ENCODE measurements at regions not wholly inside any gene's neighbourhood (a gene's known extent, or its start where the extent isn't known, plus 50 kb on each side); places are given as distances from the start of the nearest gene placed in this dataset.
A peak's percentile ranks its signal among the peaks of the same experiment; 100 is the strongest.

DNA sequence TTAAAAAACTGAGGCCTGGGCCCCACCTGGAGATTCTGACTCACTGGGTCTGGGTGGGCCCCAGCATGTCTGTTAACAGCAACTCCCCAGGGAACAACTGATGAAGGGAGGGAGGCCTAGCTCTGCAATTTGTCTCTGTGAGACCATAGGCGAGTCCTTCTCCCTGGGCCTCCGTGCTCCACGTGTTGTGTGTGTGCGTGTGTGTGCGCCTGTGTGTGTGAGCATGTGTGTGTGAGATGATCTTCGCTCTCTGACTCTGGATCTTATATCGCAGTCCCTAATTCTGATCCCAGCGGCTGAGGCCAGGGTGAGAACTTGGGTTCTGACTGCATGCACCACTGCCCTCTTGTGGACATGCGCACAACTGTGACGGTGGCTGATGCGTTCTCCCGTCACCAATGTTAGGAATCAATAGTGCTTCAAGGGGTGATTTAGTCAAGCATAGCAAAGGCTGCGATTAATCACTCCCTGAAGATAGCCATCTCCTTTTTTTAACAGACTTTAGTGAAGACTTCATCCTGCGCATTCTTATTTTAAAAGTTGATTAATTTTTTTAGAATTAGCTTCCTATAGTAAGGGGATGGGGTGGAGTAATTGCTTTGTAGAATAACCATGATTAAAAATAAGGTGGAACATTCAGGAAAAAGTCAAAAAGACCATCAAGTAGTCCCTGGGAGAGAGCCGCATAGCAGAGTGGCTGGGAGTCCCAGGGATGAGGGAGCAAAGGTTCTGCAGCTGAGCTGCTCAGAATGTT is 62.4 kb upstream of the USP24 start:
- Histone ChIP-seq H3K4me3 (no peak overlapping the region), H3K4me1 (replicated peaks) (peaks cover 14% of the 10 kb centered on the region), H3K27ac (no peak overlapping the region)

DNA sequence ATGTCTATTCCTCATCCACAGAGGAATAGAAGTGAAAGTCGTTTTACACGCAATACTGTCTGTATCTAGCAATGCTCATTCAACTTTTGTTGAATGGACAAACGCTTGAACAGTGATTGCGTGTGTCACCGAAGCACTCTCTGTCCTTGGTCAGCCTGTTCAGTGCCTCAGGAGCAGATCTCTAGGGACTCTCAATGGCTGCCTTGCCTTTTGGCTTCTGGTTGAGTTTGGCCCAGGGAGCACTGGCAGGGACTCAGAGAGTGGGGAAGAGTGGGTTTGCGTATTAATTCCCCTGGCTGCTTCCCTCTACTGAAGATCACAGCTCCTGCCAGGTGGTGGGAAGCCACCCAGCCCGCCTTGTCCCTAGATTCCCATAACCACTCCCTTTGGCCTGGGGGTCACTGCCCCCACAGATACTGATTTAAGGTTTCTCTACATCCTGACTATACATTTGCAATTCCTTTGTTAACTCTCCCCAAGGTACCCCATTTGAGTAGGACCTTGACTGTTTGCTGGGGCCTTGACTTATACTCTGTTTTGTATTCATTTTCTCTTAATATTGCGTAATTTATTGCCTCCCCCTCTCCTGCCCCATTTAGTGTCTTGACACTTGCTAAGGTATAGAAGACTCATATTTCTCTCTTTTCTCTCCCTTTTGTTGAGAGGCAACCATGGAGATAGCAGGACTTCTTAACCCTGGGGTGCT is 61.7 kb upstream of the USP24 start:
- Histone ChIP-seq H3K4me3 (no peak overlapping the region), H3K27me3 (replicated peaks) (no peaks in the 10 kb centered on the region), H3K9me3 (replicated peaks) (no peaks in the 10 kb centered on the region), H3K27ac (no peak overlapping the region), H3K36me3 (no peaks in the 10 kb centered on the region), H3K4me1 (replicated peaks) (peaks cover 14% of the 10 kb centered on the region)
- DNase-seq (ENCODE audit: low read depth in 1 of 2, low spot score in 2 of 2), result no peak

More for the DNA sequence above, 62.4 kb upstream of the USP24 start:
- DNase-seq (ENCODE audit: low read depth in 1 of 2, low spot score in 2 of 2), result peak; percentile 72 to 74
- Histone ChIP-seq H3K36me3 (no peaks in the 10 kb centered on the region), H3K27me3 (replicated peaks) (no peaks in the 10 kb centered on the region), H3K9me3 (replicated peaks) (no peaks in the 10 kb centered on the region)

DNA sequence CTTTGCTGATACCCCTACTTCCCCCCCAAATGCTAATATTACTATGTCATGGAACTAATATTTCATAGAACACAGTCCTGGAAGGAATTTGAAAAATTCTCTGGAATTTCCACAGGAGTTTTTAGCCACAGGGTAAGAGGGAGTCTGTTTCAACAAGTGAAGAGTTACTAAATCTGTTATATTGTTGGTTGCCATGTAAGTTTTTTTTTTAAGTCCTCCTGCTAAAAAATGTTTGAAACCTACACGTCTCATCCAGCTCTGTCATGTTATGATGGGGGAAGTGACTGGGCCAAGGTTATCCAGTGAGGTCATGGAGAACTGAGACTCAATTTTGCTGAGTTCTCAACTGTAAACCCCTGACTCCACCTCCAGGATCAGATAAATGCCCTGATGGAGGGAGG is 60.8 kb upstream of the USP24 start:
- Histone ChIP-seq H3K27me3 (replicated peaks) (no peaks in the 10 kb centered on the region), H3K4me1 (replicated peaks) (peaks cover 13% of the 10 kb centered on the region), H3K36me3 (no peaks in the 10 kb centered on the region), H3K4me3 (no peak overlapping the region), H3K27ac (no peak overlapping the region), H3K9me3 (replicated peaks) (no peaks in the 10 kb centered on the region)
- no peak for DNase-seq (ENCODE audit: low read depth in 1 of 2, low spot score in 2 of 2)

DNA sequence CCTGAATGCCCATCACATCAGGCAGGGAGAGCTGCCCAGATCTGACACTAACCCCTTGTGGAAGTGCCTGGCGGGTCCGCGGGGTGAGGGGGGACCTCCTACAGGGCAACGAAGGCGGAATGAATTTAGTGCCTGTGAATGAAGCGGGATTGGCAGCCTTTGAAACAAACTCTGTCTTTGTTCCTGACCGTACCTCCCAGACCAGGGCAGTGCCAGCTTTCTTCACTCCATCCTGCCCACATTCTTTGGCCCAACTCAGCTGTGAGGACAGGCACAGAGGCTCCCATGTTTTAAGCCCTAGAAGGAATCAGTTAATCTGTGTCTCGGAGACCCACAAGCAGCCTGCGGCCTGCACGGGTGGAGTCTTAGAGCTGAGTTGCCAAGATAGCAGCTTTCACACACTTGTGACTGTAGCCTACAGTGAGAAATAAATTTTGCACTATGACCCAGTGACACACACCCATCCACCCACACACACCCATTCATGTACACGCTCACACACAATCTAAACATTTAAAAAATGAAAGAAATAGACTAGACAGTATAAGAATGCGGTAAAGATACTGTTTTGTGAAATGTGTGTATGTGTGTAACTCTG is 60.1 kb upstream of the USP24 start:
- no peak for DNase-seq (ENCODE audit: low read depth in 1 of 2, low spot score in 2 of 2)
- H3K4me3 ChIP-seq, result no peak overlapping the region
- H3K9me3 ChIP-seq (replicated peaks), result no peaks in the 10 kb centered on the region
- H3K27me3 ChIP-seq (replicated peaks), result no peaks in the 10 kb centered on the region
- H3K27ac ChIP-seq, result no peak overlapping the region
- peaks cover 11% of the 10 kb centered on the region for H3K4me1 ChIP-seq (replicated peaks)
- H3K36me3 ChIP-seq, result no peaks in the 10 kb centered on the region

DNA sequence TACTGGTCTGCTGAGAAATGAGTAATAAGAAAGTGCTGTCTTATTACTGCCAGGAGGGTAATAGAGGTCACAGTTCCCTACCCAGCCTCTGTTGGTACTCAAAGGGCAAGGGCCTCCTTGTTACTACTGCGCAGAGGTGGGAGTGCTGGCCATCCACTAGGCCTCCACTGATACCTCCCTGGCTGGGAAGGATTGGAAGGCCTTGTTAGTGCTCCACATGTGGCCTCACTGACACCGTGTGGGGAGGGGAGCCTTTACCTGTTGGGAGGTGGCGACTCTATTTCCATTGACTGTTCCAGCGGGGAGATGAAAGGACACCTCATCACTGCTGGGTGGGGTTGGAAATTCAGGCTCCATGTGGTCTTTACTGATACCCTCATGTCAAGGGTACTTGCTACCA is 57.8 kb upstream of the USP24 start:
- H3K4me1 ChIP-seq (replicated peaks), result peaks cover 11% of the 10 kb centered on the region
- no peaks in the 10 kb centered on the region for H3K9me3 ChIP-seq (replicated peaks)
- H3K27ac ChIP-seq, result no peak overlapping the region
- no peak for DNase-seq (ENCODE audit: low read depth in 1 of 2, low spot score in 2 of 2)
- H3K27me3 ChIP-seq (replicated peaks), result no peaks in the 10 kb centered on the region
- no peaks in the 10 kb centered on the region for H3K36me3 ChIP-seq
- no peak overlapping the region for H3K4me3 ChIP-seq

Measured in SJSA1 (cell line).